Activated CD8-positive, alpha-beta T cell treated with anti-CD3 and anti-CD28 coated beads for 36 hours (primary cell): ENCODE measurements at regions not wholly inside any gene's neighbourhood (a gene's known extent, or its start where the extent isn't known, plus 50 kb on each side); places are given as distances from the start of the nearest gene placed in this dataset.

Source experiments
- ATAC-seq: fragments of 200-7000 bp; cut with Tn5 transposase; one replicate; pipeline ENCODE4 v1.10.0; 2021; ENCODE audit warnings: mild to moderate bottlenecking, moderate library complexity
- CTCF ChIA-PET: fragments of 350-600 bp; sonication (Branson Sonifier 250); formaldehyde crosslinking; loops from one replicate; lab custom pipeline; 2021; ENCODE audit warnings: antibody characterized with exemption; lab: Charles Lee
- POLR2A ChIA-PET: fragments of 350-600 bp; sonication (Branson Sonifier 250); formaldehyde crosslinking; loops from one replicate; lab custom pipeline; 2021; ENCODE audit warnings: antibody characterized with exemption; lab: Charles Lee
- DNase-seq: peaks from one replicate; pipeline ENCODE4 v3.0.0-alpha.2; 2020
- H3K27ac Mint-ChIP-seq: one replicate; pipeline ENCODE4 v1.8.0; 2021; ENCODE audit warnings: mild to moderate bottlenecking, mixed read lengths
- H3K27me3 Mint-ChIP-seq: one replicate; pipeline ENCODE4 v1.8.0; 2021; ENCODE audit warnings: mixed read lengths
- H3K36me3 Mint-ChIP-seq: one replicate; pipeline ENCODE4 v1.8.0; 2021; ENCODE audit warnings: low read depth, mixed read lengths
- H3K4me1 Mint-ChIP-seq: one replicate; pipeline ENCODE4 v1.8.0; 2021; ENCODE audit warnings: low read depth, mixed read lengths
- H3K4me3 Mint-ChIP-seq: one replicate; pipeline ENCODE4 v1.8.0; 2021; ENCODE audit warnings: mild to moderate bottlenecking, moderate library complexity, mixed read lengths
- H3K9me3 Mint-ChIP-seq: one replicate; pipeline ENCODE4 v1.8.0; 2021; ENCODE audit warnings: mixed read lengths
- CTCF ChIP-seq: fragments of 200-600 bp; IDR thresholded peaks from one replicate; pipeline ENCODE4 v1.8.0; 2022; ENCODE audit warnings: antibody characterized with exemption, mild to moderate bottlenecking
- intact Hi-C: fragments of 100-400 bp; cut with micrococcal nuclease; formaldehyde crosslinking; loops from one replicate; pipeline ENCODE4 v1.10.0; 2022

- DNase-seq = no peak
- no peak for ATAC-seq
- Mint-ChIP-seq H3K9me3 (no peaks in the 10 kb centered on the region), H3K4me3 (no peak overlapping the region), H3K36me3 (no peaks in the 10 kb centered on the region), H3K4me1 (peaks cover 13% of the 10 kb centered on the region), H3K27me3 (peaks cover 30% of the 10 kb centered on the region), H3K27ac (no peak overlapping the region)
- ChIA-PET CTCF (no interaction called here), POLR2A (no interaction called here)
- intact Hi-C loops = no loop called here
- TF ChIP-seq CTCF = no peak
Measured at GRCh38 chr2:134023854-134024253, 230.0 kb upstream of the MGAT5 start.

DNA sequence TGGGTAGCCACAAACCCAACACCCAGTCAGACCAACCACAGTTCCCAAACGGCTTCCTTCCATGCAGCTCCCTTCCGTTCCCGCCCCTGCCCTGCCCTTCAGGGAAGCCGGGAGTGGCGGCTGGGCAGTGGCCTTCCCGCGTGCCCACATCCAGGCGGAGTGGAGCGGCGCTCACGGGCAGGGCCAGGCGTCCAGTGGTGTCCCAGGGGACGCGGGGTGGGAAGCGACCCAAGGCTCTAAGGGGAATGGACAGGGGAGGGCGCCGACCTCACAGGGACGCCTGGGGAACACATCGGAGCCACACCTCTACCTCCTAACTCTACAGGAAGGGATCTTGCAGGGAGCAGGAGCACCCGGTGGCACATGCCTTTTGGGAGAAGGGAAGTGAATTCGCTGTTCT is 225.9 kb upstream of the MGAT5 start:
- Mint-ChIP-seq H3K27me3 (peaks cover 39% of the 10 kb centered on the region), H3K36me3 (no peaks in the 10 kb centered on the region), H3K4me1 (no peaks in the 10 kb centered on the region), H3K9me3 (no peaks in the 10 kb centered on the region), H3K4me3 (no peak overlapping the region), H3K27ac (no peak overlapping the region)
- POLR2A ChIA-PET = no interaction called here
- ATAC-seq = no peak
- no peak for TF ChIP-seq CTCF
- intact Hi-C loops = no loop called here
- CTCF ChIA-PET = no interaction called here
- no peak for DNase-seq

DNA sequence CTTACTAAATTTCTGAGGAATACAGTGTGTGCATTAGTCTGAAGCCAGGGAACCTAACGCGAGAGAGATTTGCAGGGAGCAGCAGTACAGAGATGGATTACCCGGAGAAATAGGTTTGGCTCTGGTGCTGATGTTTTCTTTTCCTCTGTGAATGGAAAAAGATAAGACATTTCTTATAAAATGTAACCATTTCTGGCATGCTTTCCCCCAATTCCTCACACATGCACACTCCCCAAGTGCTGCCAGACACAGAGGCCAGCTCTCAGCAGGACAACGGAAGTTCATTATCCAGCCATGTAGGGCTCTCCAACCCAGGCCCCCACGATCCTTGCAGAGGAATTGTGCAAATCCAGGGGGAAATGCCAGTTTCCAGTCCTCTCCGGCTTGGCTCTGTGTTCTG is 224.5 kb upstream of the MGAT5 start:
- Mint-ChIP-seq H3K27me3 (peaks cover 36% of the 10 kb centered on the region), H3K27ac (no peak overlapping the region), H3K36me3 (no peaks in the 10 kb centered on the region), H3K9me3 (no peaks in the 10 kb centered on the region), H3K4me1 (no peaks in the 10 kb centered on the region), H3K4me3 (no peak overlapping the region)
- DNase-seq = no peak
- POLR2A ChIA-PET = no interaction called here
- intact Hi-C loops = no loop called here
- CTCF ChIA-PET = no interaction called here
- TF ChIP-seq CTCF = no peak
- ATAC-seq = no peak

DNA sequence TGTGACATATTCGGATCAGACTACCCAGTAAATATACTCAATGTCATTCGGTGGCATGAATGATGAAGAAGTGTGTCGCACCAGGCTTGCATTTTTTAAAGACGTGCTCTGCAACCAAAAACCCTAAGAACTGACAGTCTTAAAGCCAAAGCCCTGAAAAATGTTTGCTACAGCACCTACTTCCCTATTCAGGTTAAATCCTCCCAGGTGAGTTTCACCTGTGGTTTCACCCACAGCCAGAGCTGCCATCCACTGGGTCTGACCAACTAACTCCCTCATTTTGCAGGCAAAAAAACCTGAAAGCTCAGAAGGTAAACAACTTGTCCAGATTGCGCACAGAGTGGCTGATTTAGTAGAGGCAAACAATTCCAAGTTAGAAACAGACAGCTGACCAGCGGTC is 222.3 kb upstream of the MGAT5 start:
- intact Hi-C loops = no loop called here
- no peak for DNase-seq
- no peaks in the 10 kb centered on the region for H3K9me3 Mint-ChIP-seq
- ChIA-PET CTCF (no interaction called here), POLR2A (no interaction called here)
- TF ChIP-seq CTCF = no peak
- no peaks in the 10 kb centered on the region for H3K4me1 Mint-ChIP-seq
- H3K36me3 Mint-ChIP-seq = no peaks in the 10 kb centered on the region
- H3K27me3 Mint-ChIP-seq = peaks cover 27% of the 10 kb centered on the region
- no peak for ATAC-seq
- H3K27ac Mint-ChIP-seq = no peak overlapping the region
- no peak overlapping the region for H3K4me3 Mint-ChIP-seq

GRCh38 chr2:134035605-134036370 is 218.1 kb upstream of the MGAT5 start:
- Mint-ChIP-seq H3K9me3 (no peaks in the 10 kb centered on the region), H3K4me1 (peaks cover 5% of the 10 kb centered on the region), H3K36me3 (no peaks in the 10 kb centered on the region), H3K27ac (no peak overlapping the region), H3K4me3 (no peak overlapping the region), H3K27me3 (peaks cover 14% of the 10 kb centered on the region)
- intact Hi-C loops = no loop called here
- no peak for ATAC-seq
- CTCF ChIA-PET = no interaction called here
- POLR2A ChIA-PET = interaction anchor here (0.9 kb wide), 1 partner anchor 9 kb away, joined by 3 read pairs; no protein-coding TSS in a partner anchor
- TF ChIP-seq CTCF = no peak
- no peak for DNase-seq
